ENCODE measurements at regions not wholly inside any gene's neighbourhood (a gene's known extent, or its start where the extent isn't known, plus 50 kb on each side); places are given as distances from the start of the nearest gene placed in this dataset.

DNA sequence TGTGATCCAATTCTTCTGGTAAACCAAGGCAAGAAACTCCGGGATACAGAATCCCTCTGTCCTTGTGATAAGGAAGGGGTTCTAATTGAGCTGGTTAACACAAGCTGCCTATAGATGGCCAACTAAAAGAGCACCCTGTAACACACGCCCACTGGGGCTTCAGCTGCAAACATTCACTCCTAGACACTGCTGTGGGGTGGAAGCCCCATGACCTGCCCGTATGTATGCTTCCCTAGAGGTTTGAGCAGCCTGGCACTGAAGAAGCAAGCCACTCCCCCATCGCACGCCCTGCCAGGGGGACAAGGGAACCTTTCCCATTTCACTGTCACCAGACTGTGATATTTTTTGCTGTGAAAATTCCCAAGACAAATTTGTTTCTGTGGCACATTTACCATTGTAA is 516.9 kb upstream of the GOLIM4 start (continued):
- TF ChIP-seq ZNF501 (CRISPR knock-in tag; IDR thresholded peaks at IDR 0.05) = no peak
- TF ChIP-seq, protein P1, sequence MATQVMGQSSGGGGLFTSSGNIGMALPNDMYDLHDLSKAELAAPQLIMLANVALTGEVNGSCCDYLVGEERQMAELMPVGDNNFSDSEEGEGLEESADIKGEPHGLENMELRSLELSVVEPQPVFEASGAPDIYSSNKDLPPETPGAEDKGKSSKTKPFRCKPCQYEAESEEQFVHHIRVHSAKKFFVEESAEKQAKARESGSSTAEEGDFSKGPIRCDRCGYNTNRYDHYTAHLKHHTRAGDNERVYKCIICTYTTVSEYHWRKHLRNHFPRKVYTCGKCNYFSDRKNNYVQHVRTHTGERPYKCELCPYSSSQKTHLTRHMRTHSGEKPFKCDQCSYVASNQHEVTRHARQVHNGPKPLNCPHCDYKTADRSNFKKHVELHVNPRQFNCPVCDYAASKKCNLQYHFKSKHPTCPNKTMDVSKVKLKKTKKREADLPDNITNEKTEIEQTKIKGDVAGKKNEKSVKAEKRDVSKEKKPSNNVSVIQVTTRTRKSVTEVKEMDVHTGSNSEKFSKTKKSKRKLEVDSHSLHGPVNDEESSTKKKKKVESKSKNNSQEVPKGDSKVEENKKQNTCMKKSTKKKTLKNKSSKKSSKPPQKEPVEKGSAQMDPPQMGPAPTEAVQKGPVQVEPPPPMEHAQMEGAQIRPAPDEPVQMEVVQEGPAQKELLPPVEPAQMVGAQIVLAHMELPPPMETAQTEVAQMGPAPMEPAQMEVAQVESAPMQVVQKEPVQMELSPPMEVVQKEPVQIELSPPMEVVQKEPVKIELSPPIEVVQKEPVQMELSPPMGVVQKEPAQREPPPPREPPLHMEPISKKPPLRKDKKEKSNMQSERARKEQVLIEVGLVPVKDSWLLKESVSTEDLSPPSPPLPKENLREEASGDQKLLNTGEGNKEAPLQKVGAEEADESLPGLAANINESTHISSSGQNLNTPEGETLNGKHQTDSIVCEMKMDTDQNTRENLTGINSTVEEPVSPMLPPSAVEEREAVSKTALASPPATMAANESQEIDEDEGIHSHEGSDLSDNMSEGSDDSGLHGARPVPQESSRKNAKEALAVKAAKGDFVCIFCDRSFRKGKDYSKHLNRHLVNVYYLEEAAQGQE (IDR thresholded peaks at IDR 0.05; ENCODE audit: borderline replicate concordance in 1 of 2, low read depth in 1 of 2, low read length in 2 of 2) = no peak
- no peak for TF ChIP-seq ZBTB1 (CRISPR knock-in tag; IDR thresholded peaks at IDR 0.05; ENCODE audit: borderline replicate concordance)
- TF ChIP-seq GABPA (IDR thresholded peaks at IDR 0.05; ENCODE audit: low read depth, low read length) = no peak
- TF ChIP-seq GABPA (CRISPR knock-in tag; IDR thresholded peaks at IDR 0.05; ENCODE audit: low read depth) = no peak

GRCh38 chr3:168611826-168612225 is 516.1 kb upstream of the GOLIM4 start:
- ATAC-seq = no peak
- CTCF ChIA-PET (ENCODE audit: low intra/inter-chr PET ratio, low total read pairs) = no interaction called here

More at GRCh38 chr3:168611826-168612225, 516.1 kb upstream of the GOLIM4 start:
- H4K20me1 ChIP-seq (ENCODE audit: insufficient read depth, low read length) = no peaks in the 10 kb centered on the region
- H3K27ac ChIP-seq (ENCODE audit: extremely low read length, insufficient read depth, low read length) = no peak overlapping the region
- BruUV-seq (replicated peaks) = no TSS peak
- DNase-seq (ENCODE audit: low spot score) = no peak
- no peaks in the 10 kb centered on the region for H3K79me2 ChIP-seq (ENCODE audit: insufficient read depth, low read length)
- intact Hi-C loops (cut with micrococcal nuclease; ENCODE audit: unreplicated experiment) = no loop called here
- POLR2A ChIA-PET = no interaction called here
- H3K4me2 ChIP-seq (ENCODE audit: low read depth, low read length) = no peak overlapping the region
- no peak for FAIRE-seq
- TF ChIP-seq JUNB (CRISPR knock-in tag; IDR thresholded peaks at IDR 0.05; ENCODE audit: borderline replicate concordance) = no peak
- TF ChIP-seq, protein P2, sequence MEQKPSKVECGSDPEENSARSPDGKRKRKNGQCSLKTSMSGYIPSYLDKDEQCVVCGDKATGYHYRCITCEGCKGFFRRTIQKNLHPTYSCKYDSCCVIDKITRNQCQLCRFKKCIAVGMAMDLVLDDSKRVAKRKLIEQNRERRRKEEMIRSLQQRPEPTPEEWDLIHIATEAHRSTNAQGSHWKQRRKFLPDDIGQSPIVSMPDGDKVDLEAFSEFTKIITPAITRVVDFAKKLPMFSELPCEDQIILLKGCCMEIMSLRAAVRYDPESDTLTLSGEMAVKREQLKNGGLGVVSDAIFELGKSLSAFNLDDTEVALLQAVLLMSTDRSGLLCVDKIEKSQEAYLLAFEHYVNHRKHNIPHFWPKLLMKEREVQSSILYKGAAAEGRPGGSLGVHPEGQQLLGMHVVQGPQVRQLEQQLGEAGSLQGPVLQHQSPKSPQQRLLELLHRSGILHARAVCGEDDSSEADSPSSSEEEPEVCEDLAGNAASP (CRISPR knock-in tag; IDR thresholded peaks at IDR 0.05; ENCODE audit: borderline replicate concordance) = no peak
- no peak for TF ChIP-seq SMARCE1 (IDR thresholded peaks at IDR 0.05; ENCODE audit: borderline replicate concordance)
- no peak for TF ChIP-seq SALL2 (CRISPR knock-in tag; IDR thresholded peaks at IDR 0.05)
- no peak for TF ChIP-seq MLLT10 (CRISPR knock-in tag; IDR thresholded peaks at IDR 0.05)
- no peak for TF ChIP-seq ZNF337 (CRISPR knock-in tag; IDR thresholded peaks at IDR 0.05; ENCODE audit: borderline replicate concordance, low read depth)
- no peak overlapping the region for H3K4me3 ChIP-seq (replicated peaks in 1 of 3; ENCODE audit: insufficient read depth in 1 of 3, low read depth in 2 of 3, low read length in 3 of 3)
- no peak overlapping the region for H3K9ac ChIP-seq (ENCODE audit: insufficient read depth, low read depth, low read length)
- 24% methylated on average over 1 of the region's 1 CpG for WGBS (ENCODE audit: low lambda C conversion rate)
- H3K27me3 ChIP-seq (ENCODE audit: control insufficient read depth in 1 of 2, insufficient read depth in 2 of 2, low read length in 2 of 2) = no peaks in the 10 kb centered on the region
- H3K36me3 ChIP-seq (replicated peaks in 1 of 2; ENCODE audit: control insufficient read depth in 1 of 2, insufficient read depth in 2 of 2, low read length in 2 of 2) = no peaks in the 10 kb centered on the region
- in situ Hi-C loops (cut with HindIII; ENCODE audit: extremely low pct_ligation_motif_present, low pct_unique_long_range_greater_than_20kb) = loop anchor here (10.0 kb wide), 1 partner anchor 397 kb away; no protein-coding TSS in a partner anchor
- H3K9me3 ChIP-seq (ENCODE audit: low read length) = no peaks in the 10 kb centered on the region
- no peak overlapping the region for H2AFZ ChIP-seq (ENCODE audit: low read length)
- no peaks in the 10 kb centered on the region for H3K4me1 ChIP-seq (ENCODE audit: insufficient read depth, low read length)
